ENCODE measurements at regions not wholly inside any gene's neighbourhood (a gene's known extent, or its start where the extent isn't known, plus 50 kb on each side); places are given as distances from the start of the nearest gene placed in this dataset.
"Not testable (repeated sequence)": the region's sequence is repeated elsewhere in the genome, so short reads cannot be mapped to it uniquely, and the experiment has no call there.

DNA sequence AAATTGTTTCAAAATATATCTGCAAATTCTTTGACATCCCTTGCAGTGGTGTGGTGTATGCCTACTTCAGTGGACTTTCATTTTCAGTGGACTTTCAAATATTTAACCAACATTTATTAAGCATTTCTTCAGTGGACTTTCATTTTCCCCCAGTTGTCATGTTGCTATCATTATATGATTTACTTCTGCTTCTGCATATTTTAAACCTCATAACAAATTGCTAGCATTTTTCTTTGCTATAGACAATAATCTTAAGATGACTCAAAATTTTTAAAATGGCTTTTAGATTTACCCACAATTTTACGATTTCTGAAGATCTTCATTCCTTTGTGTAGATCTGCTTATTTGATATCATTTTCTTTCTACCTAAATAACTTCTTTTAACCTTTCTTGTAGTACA is 592.7 kb upstream of the SLC35B3 start:
- Histone ChIP-seq H3K9ac (ENCODE audit: low read length) (no peak overlapping the region), H3K27me3 (ENCODE audit: control insufficient read depth, insufficient read depth, low read length) (no peaks in the 10 kb centered on the region), H3K4me1 (ENCODE audit: control insufficient read depth, low read depth, low read length) (no peaks in the 10 kb centered on the region), H3K27ac (ENCODE audit: low read length) (no peak overlapping the region), H3K36me3 (ENCODE audit: control insufficient read depth, low read depth, low read length) (no peaks in the 10 kb centered on the region), H3K9me3 (ENCODE audit: control insufficient read depth, low read depth, low read length) (no peaks in the 10 kb centered on the region), H3K4me3 (ENCODE audit: low read length) (no peak overlapping the region)

DNA sequence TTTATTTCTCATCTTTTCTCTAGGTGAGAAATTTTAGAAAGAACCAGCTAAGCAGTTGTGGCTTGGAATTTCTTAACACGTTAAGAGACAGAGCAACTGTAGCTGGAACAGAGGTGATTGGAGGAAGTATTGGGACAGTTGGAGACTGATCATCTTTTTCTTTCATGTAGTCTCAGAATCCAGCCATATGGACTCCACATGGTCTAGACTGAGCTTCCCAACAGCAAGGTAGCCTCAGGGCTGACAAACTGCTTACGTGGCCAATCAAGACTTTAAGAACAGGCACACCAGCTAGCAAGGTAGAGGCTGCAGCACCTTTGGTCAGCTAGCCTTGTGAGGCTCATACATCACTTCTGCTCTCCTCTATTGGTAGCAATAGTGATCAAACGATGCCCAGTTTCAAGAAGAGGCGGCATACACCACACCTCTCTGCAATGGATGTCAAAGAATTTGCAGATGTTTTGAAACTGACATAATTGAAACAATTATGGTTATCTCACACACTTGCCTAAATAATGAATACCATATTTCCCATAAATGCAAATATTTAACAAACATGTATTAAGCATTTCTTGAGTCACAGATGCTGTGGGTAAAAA is 590.5 kb upstream of the SLC35B3 start:
- Histone ChIP-seq H3K36me3 (ENCODE audit: control insufficient read depth, low read depth, low read length) (no peaks in the 10 kb centered on the region), H3K27me3 (ENCODE audit: control insufficient read depth, insufficient read depth, low read length) (no peaks in the 10 kb centered on the region), H3K4me3 (ENCODE audit: low read length) (no peak overlapping the region), H3K9me3 (ENCODE audit: control insufficient read depth, low read depth, low read length) (no peaks in the 10 kb centered on the region), H3K9ac (ENCODE audit: low read length) (no peak overlapping the region), H3K4me1 (ENCODE audit: control insufficient read depth, low read depth, low read length) (no peaks in the 10 kb centered on the region), H3K27ac (ENCODE audit: low read length) (no peak overlapping the region)

DNA sequence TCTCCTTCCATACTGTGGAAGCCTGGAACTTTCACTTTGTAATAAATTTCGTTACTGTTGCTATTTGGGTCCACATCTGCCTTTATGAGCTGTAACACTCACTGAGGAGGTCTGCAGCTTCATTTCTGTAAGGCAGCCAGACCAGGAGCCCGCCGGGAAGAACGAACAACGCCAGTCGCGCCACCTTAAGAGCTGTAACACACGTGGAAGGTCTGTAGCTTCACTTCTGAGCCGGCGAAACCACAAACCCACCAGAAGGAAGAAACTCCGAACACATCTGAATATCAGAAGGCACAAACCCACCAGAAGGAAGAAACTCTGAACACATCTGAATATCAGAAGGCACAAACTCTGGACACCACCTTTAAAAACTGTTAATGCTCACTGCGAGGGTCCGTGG is 589.9 kb upstream of the SLC35B3 start:
- Histone ChIP-seq H3K4me3 (ENCODE audit: low read length) (no peak overlapping the region), H3K4me1 (ENCODE audit: control insufficient read depth, low read depth, low read length) (no peaks in the 10 kb centered on the region), H3K9ac (ENCODE audit: low read length) (no peak overlapping the region), H3K36me3 (ENCODE audit: control insufficient read depth, low read depth, low read length) (no peaks in the 10 kb centered on the region), H3K9me3 (ENCODE audit: control insufficient read depth, low read depth, low read length) (no peaks in the 10 kb centered on the region), H3K27ac (ENCODE audit: low read length) (no peak overlapping the region), H3K27me3 (ENCODE audit: control insufficient read depth, insufficient read depth, low read length) (no peaks in the 10 kb centered on the region)

- H3K9me3 ChIP-seq (ENCODE audit: control insufficient read depth, low read depth, low read length); H3K4me3 ChIP-seq (ENCODE audit: low read length); H3K27ac ChIP-seq (ENCODE audit: low read length); H3K4me1 ChIP-seq (ENCODE audit: control insufficient read depth, low read depth, low read length); H3K36me3 ChIP-seq (ENCODE audit: control insufficient read depth, low read depth, low read length); H3K9ac ChIP-seq (ENCODE audit: low read length); H3K27me3 ChIP-seq (ENCODE audit: control insufficient read depth, insufficient read depth, low read length): not testable (repeated sequence)
Measured at GRCh38 chr6:9024246-9024645, 588.9 kb upstream of the SLC35B3 start.

GRCh38 chr6:9020001-9020400 is 584.7 kb upstream of the SLC35B3 start:
- Histone ChIP-seq H3K27ac (ENCODE audit: low read length) (no peak overlapping the region), H3K27me3 (ENCODE audit: control insufficient read depth, insufficient read depth, low read length) (no peaks in the 10 kb centered on the region), H3K9ac (ENCODE audit: low read length) (no peak overlapping the region), H3K36me3 (ENCODE audit: control insufficient read depth, low read depth, low read length) (no peaks in the 10 kb centered on the region), H3K4me1 (ENCODE audit: control insufficient read depth, low read depth, low read length) (peaks cover 3% of the 10 kb centered on the region), H3K9me3 (ENCODE audit: control insufficient read depth, low read depth, low read length) (no peaks in the 10 kb centered on the region), H3K4me3 (ENCODE audit: low read length) (no peak overlapping the region)

DNA sequence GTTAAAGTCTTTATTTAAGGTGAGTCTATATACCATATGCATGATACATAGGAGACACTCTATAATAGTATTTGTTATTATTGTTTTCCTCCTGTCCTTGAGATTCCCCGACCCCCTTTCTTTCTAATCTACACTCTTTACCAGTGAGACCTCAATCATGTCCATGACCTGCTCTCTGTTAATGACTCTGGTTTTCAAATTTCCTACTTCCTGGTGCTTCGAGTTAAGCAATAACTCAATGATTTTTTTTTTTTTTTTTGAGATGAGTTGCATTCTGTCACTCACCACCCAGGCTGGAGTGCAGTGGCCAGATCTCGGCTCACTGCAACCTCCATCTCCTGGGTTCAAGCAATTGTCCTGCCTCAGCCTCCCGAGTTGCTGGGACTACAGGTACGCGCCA is 574.6 kb upstream of the SLC35B3 start:
- Histone ChIP-seq H3K27ac (ENCODE audit: low read length) (no peak overlapping the region), H3K27me3 (ENCODE audit: control insufficient read depth, insufficient read depth, low read length) (no peaks in the 10 kb centered on the region), H3K9ac (ENCODE audit: low read length) (no peak overlapping the region), H3K9me3 (ENCODE audit: control insufficient read depth, low read depth, low read length) (no peaks in the 10 kb centered on the region), H3K4me3 (ENCODE audit: low read length) (no peak overlapping the region), H3K4me1 (ENCODE audit: control insufficient read depth, low read depth, low read length) (no peaks in the 10 kb centered on the region), H3K36me3 (ENCODE audit: control insufficient read depth, low read depth, low read length) (no peaks in the 10 kb centered on the region)

GRCh38 chr6:9007027-9007426 is 571.7 kb upstream of the SLC35B3 start:
- H3K27me3 ChIP-seq (ENCODE audit: control insufficient read depth, insufficient read depth, low read length) = no peaks in the 10 kb centered on the region
- H3K9ac ChIP-seq (ENCODE audit: low read length) = no peak overlapping the region
- H3K27ac ChIP-seq (ENCODE audit: low read length) = no peak overlapping the region
- no peaks in the 10 kb centered on the region for H3K36me3 ChIP-seq (ENCODE audit: control insufficient read depth, low read depth, low read length)
- H3K4me1 ChIP-seq (ENCODE audit: control insufficient read depth, low read depth, low read length) = no peaks in the 10 kb centered on the region
- no peaks in the 10 kb centered on the region for H3K9me3 ChIP-seq (ENCODE audit: control insufficient read depth, low read depth, low read length)
- no peak overlapping the region for H3K4me3 ChIP-seq (ENCODE audit: low read length)

- no peaks in the 10 kb centered on the region for H3K36me3 ChIP-seq (ENCODE audit: control insufficient read depth, low read depth, low read length)
- H3K27me3 ChIP-seq (ENCODE audit: control insufficient read depth, insufficient read depth, low read length) = no peaks in the 10 kb centered on the region
- H3K9me3 ChIP-seq (ENCODE audit: control insufficient read depth, low read depth, low read length) = no peaks in the 10 kb centered on the region
- H3K9ac ChIP-seq (ENCODE audit: low read length) = no peak overlapping the region
- no peak overlapping the region for H3K4me3 ChIP-seq (ENCODE audit: low read length)
- H3K4me1 ChIP-seq (ENCODE audit: control insufficient read depth, low read depth, low read length) = no peaks in the 10 kb centered on the region
- H3K27ac ChIP-seq (ENCODE audit: low read length) = no peak overlapping the region
Measured at GRCh38 chr6:9002833-9003232, 567.5 kb upstream of the SLC35B3 start.

DNA sequence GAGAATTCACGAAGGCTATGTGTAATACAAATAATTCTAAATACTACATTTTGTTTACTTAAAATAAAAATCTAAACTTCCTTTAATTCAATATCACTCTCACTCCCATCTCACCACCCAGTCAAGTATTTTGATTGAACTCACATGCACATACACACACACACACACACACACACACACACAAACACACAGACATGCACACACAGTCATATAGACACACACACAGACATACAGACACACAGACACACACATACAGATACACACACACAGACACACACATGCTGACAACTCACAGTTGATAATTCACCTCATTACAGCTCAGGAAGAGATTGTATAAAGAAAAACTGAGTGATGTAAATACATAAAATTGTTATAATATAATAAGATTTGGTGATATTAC is 559.8 kb upstream of the SLC35B3 start:
- Histone ChIP-seq H3K27me3 (ENCODE audit: control insufficient read depth, insufficient read depth, low read length) (no peaks in the 10 kb centered on the region), H3K4me3 (ENCODE audit: low read length) (no peak overlapping the region), H3K27ac (ENCODE audit: low read length) (no peak overlapping the region), H3K4me1 (ENCODE audit: control insufficient read depth, low read depth, low read length) (no peaks in the 10 kb centered on the region), H3K9me3 (ENCODE audit: control insufficient read depth, low read depth, low read length) (no peaks in the 10 kb centered on the region), H3K9ac (ENCODE audit: low read length) (no peak overlapping the region), H3K36me3 (ENCODE audit: control insufficient read depth, low read depth, low read length) (no peaks in the 10 kb centered on the region)

DNA sequence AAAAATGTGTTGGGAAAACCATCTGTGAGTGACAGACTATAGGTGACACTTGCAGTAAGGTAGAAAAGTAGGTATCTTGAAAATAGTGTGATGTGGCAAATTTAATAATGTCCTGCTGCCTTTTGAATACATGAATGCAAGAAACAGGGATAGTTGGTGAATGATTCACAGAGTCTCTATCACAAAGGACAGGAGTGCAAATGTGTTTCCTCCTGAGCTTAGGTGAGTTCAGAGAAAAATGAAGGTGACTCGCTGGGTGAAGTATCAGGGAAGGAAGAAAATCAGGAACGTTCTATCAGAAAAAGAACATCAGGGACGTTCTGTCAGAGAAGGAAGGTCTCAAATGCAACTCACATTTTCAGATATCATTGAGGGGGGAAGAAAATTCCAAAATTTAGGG is 557.8 kb upstream of the SLC35B3 start:
- Histone ChIP-seq H3K4me1 (ENCODE audit: control insufficient read depth, low read depth, low read length) (no peaks in the 10 kb centered on the region), H3K36me3 (ENCODE audit: control insufficient read depth, low read depth, low read length) (no peaks in the 10 kb centered on the region), H3K9ac (ENCODE audit: low read length) (no peak overlapping the region), H3K4me3 (ENCODE audit: low read length) (no peak overlapping the region), H3K9me3 (ENCODE audit: control insufficient read depth, low read depth, low read length) (no peaks in the 10 kb centered on the region), H3K27ac (ENCODE audit: low read length) (no peak overlapping the region), H3K27me3 (ENCODE audit: control insufficient read depth, insufficient read depth, low read length) (no peaks in the 10 kb centered on the region)

GRCh38 chr6:8991844-8992243 is 556.5 kb upstream of the SLC35B3 start:
- Histone ChIP-seq H3K4me3 (ENCODE audit: low read length) (no peak overlapping the region), H3K4me1 (ENCODE audit: control insufficient read depth, low read depth, low read length) (no peaks in the 10 kb centered on the region), H3K36me3 (ENCODE audit: control insufficient read depth, low read depth, low read length) (no peaks in the 10 kb centered on the region), H3K9me3 (ENCODE audit: control insufficient read depth, low read depth, low read length) (no peaks in the 10 kb centered on the region), H3K27me3 (ENCODE audit: control insufficient read depth, insufficient read depth, low read length) (no peaks in the 10 kb centered on the region), H3K27ac (ENCODE audit: low read length) (no peak overlapping the region), H3K9ac (ENCODE audit: low read length) (no peak overlapping the region)

- H3K9ac ChIP-seq (ENCODE audit: low read length) = no peak overlapping the region
- H3K27me3 ChIP-seq (ENCODE audit: control insufficient read depth, insufficient read depth, low read length) = no peaks in the 10 kb centered on the region
- H3K27ac ChIP-seq (ENCODE audit: low read length) = no peak overlapping the region
- no peak overlapping the region for H3K4me3 ChIP-seq (ENCODE audit: low read length)
- no peaks in the 10 kb centered on the region for H3K4me1 ChIP-seq (ENCODE audit: control insufficient read depth, low read depth, low read length)
- no peaks in the 10 kb centered on the region for H3K9me3 ChIP-seq (ENCODE audit: control insufficient read depth, low read depth, low read length)
- H3K36me3 ChIP-seq (ENCODE audit: control insufficient read depth, low read depth, low read length) = no peaks in the 10 kb centered on the region
Measured at GRCh38 chr6:8990075-8990474, 554.7 kb upstream of the SLC35B3 start.

All from iPS-18a (cell line).